ENCODE measurements at regions not wholly inside any gene's neighbourhood (a gene's known extent, or its start where the extent isn't known, plus 50 kb on each side); places are given as distances from the start of the nearest gene placed in this dataset.
"Not testable (repeated sequence)": the region's sequence is repeated elsewhere in the genome, so short reads cannot be mapped to it uniquely, and the experiment has no call there.

GRCh38 chrX:109879991-109880390 lies 122.9 kb upstream of the TMEM164 start:
- no peak for DNase-seq (ENCODE audit: low spot score)

DNA sequence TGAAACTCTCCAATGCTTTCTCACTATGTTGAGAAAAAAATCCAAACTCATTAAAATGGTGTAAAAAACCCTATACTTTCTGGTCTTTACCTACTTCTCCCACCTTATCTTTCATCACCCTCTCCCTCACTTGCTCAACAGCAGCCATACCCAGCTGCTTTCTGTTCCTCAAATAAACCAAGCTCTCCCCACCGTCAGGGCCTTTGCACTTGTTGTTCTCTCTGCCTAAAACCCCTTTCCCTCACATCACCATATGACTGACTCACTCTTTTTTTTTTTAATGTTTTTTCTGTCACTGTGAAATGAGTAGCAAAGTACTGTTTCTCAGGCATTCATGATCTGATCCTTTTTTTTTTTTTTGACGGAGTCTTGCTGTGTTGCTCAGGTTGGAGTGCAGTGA lies 122.3 kb upstream of the TMEM164 start:
- DNase-seq (ENCODE audit: low spot score), result no peak

DNA sequence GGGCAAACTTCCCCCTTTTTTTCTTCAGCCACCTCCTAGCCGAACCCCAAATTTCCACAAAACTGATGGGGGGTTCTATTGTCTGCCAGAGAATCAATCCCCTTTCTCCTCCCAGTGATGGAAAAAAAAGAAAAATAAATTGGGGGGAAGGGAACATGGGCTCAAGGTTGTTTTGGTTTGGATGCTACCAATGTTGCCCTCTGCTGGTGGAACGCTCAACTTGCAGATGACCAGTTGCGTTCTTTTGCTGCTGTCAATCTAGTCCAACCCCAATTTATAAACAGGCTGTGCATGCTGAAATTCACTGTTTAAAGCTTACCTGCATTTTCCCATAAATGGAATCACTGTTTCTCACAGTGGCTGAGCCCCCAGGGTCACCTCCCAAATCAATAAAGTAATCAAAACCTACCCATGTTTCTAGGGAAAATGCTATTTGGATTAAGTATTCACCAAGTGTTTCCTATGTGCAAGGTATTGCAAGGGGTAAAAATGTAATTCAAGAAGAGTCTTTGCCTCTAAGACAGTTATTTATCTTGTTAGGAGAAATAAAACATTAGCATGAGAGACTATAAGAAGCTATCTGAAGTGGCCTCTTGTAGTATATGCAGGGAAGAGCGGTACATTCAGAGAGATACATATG lies 116.7 kb upstream of the TMEM164 start:
- peak; percentile 66 for DNase-seq (ENCODE audit: low spot score)

DNA sequence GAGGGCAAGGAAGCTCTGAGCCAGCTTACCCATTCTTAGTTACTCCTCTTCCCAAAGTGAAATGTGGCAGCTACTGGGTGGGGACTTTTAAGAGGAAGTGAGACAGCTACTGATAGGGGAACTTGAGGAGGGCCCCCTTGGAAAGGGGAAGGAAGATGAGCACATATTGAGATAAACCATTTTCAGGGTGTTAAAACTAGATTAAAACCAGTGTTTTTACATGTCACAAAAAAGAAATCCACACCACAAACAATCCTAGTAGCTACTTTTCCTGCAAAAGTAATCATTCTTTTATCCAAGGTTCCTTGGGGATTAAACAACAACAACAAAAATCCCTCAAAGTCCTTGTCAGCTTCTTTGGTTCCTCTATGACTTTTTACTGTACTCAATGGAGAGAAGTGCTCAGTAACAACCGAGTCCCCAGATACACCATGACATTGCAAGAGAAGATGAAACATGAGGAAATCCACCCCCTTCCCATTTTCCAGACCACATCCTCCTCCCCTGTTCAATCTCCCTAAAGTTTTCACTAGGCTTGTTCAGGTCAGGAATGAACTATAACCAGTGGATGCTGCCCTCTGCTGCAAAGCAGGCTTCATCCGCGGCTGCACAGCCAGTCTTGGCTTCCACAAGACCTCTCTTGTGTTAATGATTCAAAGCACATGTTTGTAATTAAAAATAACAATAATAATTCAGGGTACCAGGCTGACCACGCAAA lies 113.5 kb upstream of the TMEM164 start:
- DNase-seq (ENCODE audit: low spot score), result peak; percentile 34

- DNase-seq (ENCODE audit: low spot score), result no peak
These were observed 112.6 kb upstream of the TMEM164 start for GRCh38 chrX:109890300-109890699.

GRCh38 chrX:109890910-109891502 lies 111.9 kb upstream of the TMEM164 start:
- peak; percentile 71 for DNase-seq (ENCODE audit: low spot score)

- DNase-seq (ENCODE audit: low spot score), result not testable (repeated sequence)
These were observed 106.9 kb upstream of the TMEM164 start for GRCh38 chrX:109896024-109896423.

- no peak for DNase-seq (ENCODE audit: low spot score)
These were observed 100.2 kb upstream of the TMEM164 start for GRCh38 chrX:109902665-109903064.

DNA sequence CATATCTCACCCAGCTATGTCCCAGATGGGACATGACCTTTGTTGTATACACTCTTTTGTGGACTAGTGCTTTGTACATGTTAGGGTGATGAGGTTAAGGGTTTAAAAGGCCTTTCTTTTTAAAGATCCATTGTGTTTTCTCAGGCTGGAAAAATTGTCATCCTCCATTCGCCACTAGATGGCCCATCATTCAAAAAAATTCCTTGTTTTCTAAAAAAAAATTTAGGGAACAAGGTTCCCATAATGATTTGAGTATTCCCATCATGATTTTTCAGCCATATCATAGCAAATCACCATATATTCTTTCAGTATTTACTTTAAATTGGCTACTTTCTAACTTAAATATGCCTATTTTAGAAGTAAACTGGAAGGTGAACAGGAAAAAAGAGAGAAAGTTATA lies 91.9 kb upstream of the TMEM164 start:
- DNase-seq (ENCODE audit: low spot score), result peak; percentile 26

GRCh38 chrX:109912993-109913392 lies 89.9 kb upstream of the TMEM164 start:
- DNase-seq (ENCODE audit: low spot score), result not testable (repeated sequence)

- DNase-seq (ENCODE audit: low spot score), result no peak
These were observed 88.6 kb upstream of the TMEM164 start for GRCh38 chrX:109914114-109914849.

- no peak for DNase-seq (ENCODE audit: low spot score)
These were observed 84.2 kb upstream of the TMEM164 start for GRCh38 chrX:109918753-109919152.

DNA sequence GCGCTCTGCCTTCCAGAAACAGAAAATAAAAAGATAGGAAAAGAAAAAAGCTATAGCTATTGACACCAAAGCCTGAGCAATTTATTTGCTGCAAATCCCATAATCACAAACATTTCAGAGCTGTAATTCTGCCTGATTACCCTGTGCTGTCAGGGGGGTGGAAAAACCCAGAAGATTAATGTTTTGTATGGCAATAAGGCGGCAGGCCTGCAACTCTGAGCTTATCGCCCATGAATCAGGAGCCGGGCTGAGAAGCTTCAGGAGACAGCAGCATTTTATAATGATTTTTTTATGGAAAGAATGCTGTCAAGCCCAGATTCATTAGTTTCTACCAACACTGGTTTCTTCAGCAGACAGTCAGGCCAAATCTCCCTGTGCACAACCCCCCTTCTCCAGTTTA lies 82.6 kb upstream of the TMEM164 start:
- DNase-seq (ENCODE audit: low spot score), result no peak

DNA sequence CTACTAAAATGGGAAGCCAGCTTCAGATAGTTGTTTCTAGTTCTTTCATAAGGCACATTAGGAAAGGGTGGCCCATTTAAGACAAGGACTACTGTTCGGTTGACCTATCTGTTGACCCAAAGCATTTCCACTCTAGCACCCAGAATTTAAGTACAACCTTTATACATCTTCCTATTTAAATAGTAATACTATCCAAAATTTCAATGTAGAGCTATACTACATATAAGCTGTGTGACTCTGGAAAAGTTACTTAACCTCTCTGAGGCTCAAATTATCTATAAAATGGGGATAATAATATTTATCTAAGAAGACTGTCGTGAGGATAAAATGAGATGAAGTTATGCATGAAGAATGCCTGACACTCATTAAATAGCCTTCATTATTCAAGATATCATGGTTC lies 82.0 kb upstream of the TMEM164 start:
- DNase-seq (ENCODE audit: low spot score), result no peak

- DNase-seq (ENCODE audit: low spot score), result no peak
These were observed 80.7 kb upstream of the TMEM164 start for GRCh38 chrX:109922190-109922589.

- DNase-seq (ENCODE audit: low spot score), result not testable (repeated sequence)
These were observed 77.9 kb upstream of the TMEM164 start for GRCh38 chrX:109925003-109925402.

DNA sequence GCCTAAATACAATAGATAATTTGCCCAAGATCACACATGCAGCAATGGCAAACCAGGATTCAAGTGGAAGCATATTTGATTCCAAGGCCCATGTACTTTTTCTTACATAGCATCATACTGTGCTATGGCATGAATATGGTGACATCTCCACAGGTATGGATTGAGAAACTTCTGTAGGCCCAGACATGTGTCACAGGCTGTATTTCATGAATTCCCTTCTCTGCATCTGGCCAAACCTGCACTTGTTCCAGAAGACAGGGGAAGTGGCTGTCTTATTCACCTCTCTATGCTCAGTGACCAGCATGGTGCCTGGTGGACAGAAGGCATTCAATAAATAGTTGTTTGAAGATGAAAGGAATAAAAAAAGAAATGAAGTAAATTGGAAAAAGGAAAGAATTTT lies 77.3 kb upstream of the TMEM164 start:
- DNase-seq (ENCODE audit: low spot score), result no peak

DNA sequence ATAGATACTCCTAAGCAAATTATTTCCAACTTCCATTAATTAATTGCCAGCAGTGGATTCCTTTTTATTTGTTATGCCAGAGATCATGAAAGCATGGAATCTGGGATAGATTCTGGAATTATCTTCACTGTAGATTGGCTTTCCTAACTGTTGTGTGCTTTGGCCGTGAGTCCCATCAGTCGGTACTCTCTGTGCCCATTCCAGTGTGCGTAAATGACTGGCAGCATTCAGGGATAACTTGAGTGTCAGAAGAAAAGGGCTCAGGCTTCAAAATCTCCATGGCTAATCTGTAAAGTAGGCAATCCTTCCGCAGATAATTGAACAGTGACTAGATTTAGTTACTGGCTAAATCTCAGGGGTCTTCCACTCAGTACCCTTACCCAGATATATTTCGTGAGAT lies 76.8 kb upstream of the TMEM164 start:
- no peak for DNase-seq (ENCODE audit: low spot score)

- DNase-seq (ENCODE audit: low spot score), result no peak
These were observed 75.9 kb upstream of the TMEM164 start for GRCh38 chrX:109926743-109927662.

GRCh38 chrX:109927663-109928273 lies 75.1 kb upstream of the TMEM164 start:
- DNase-seq (ENCODE audit: low spot score), result no peak

Measured in AG08395 (cell line).